H9 (cell line): ENCODE measurements at regions not wholly inside any gene's neighbourhood (a gene's known extent, or its start where the extent isn't known, plus 50 kb on each side); places are given as distances from the start of the nearest gene placed in this dataset.

Experiments used
- DNase-seq: peaks from one replicate; pipeline ENCODE4 v3.0.0-alpha.2; 2017
- H2AFZ ChIP-seq: one replicate; pipeline ENCODE4 v1.6.1; 2013; ENCODE audit warnings: mild to moderate bottlenecking, low read length, control low read depth, moderate library complexity
- H2AK5ac ChIP-seq: 2 replicates; pipeline ENCODE4 v1.6.1; 2013; ENCODE audit warnings: low read length, control low read depth, mixed read lengths; ENCODE audit not compliant: insufficient read length
- H2BK120ac ChIP-seq: one replicate; pipeline ENCODE4 v1.6.1; 2013; ENCODE audit warnings: low read depth, mild to moderate bottlenecking, low read length, control low read depth, inconsistent platforms; ENCODE audit not compliant: poor library complexity, severe bottlenecking
- H2BK12ac ChIP-seq: 2 replicates; pipeline ENCODE4 v1.6.1; 2013; ENCODE audit warnings: low read length, control low read depth, mixed read lengths, low read depth; ENCODE audit not compliant: insufficient read length
- H2BK15ac ChIP-seq: 2 replicates; pipeline ENCODE4 v1.6.1; 2013; ENCODE audit warnings: low read depth, low read length, control low read depth
- H2BK20ac ChIP-seq: one replicate; pipeline ENCODE4 v1.6.1; 2013; ENCODE audit warnings: low read depth, mild to moderate bottlenecking, low read length, control low read depth, inconsistent platforms; ENCODE audit not compliant: poor library complexity, severe bottlenecking
- H2BK5ac ChIP-seq: 2 replicates; pipeline ENCODE4 v1.6.1; 2013; ENCODE audit warnings: low read length, control low read depth, mixed read lengths; ENCODE audit not compliant: insufficient read length
- H3K14ac ChIP-seq: 2 replicates; pipeline ENCODE4 v1.6.1; 2013; ENCODE audit warnings: low read length, control low read depth; ENCODE audit not compliant: insufficient read depth
- H3K18ac ChIP-seq: 2 replicates; pipeline ENCODE4 v1.6.1; 2013; ENCODE audit warnings: low read depth, mild to moderate bottlenecking, mixed read lengths, low read length, control low read depth; ENCODE audit not compliant: insufficient read length
- H3K23ac ChIP-seq: 2 replicates; pipeline ENCODE4 v1.6.1; 2013; ENCODE audit warnings: low read length, control low read depth, mixed read lengths, low read depth; ENCODE audit not compliant: insufficient read length
- H3K23me2 ChIP-seq: 2 replicates; pipeline ENCODE4 v1.6.1; 2013; ENCODE audit warnings: low read depth, mild to moderate bottlenecking, mixed read lengths, low read length, control low read depth; ENCODE audit not compliant: insufficient read length, poor library complexity, severe bottlenecking
- H3K27ac ChIP-seq: 2 replicates; pipeline ENCODE4 v1.5.1; 2013; ENCODE audit warnings: low read length, control low read depth, mixed read lengths, low read depth; ENCODE audit not compliant: insufficient read length
- H3K27me3 ChIP-seq: 2 replicates; pipeline ENCODE4 v1.6.1; 2013; ENCODE audit warnings: low read length, control low read depth, inconsistent platforms; ENCODE audit not compliant: insufficient read depth
- H3K4ac ChIP-seq: 2 replicates; pipeline ENCODE4 v1.6.1; 2013; ENCODE audit warnings: low read depth, mild to moderate bottlenecking, control low read depth, inconsistent platforms, low read length, moderate library complexity
- H3K4me1 ChIP-seq: 2 replicates; pipeline ENCODE4 v1.6.1; 2013; ENCODE audit warnings: low read length, control low read depth, inconsistent platforms; ENCODE audit not compliant: insufficient read depth
- H3K4me2 ChIP-seq: 2 replicates; pipeline ENCODE4 v1.6.1; 2013; ENCODE audit warnings: low read length, control low read depth, mixed read lengths; ENCODE audit not compliant: insufficient read length, insufficient read depth
- H3K56ac ChIP-seq: 2 replicates; pipeline ENCODE4 v1.6.1; 2013; ENCODE audit warnings: low read depth, mild to moderate bottlenecking, mixed read lengths, low read length, control low read depth; ENCODE audit not compliant: insufficient read length
- H3K79me1 ChIP-seq: 2 replicates; pipeline ENCODE4 v1.6.1; 2013; ENCODE audit warnings: low read depth, mild to moderate bottlenecking, moderate library complexity, low read length, control low read depth, inconsistent platforms; ENCODE audit not compliant: insufficient read depth, poor library complexity, severe bottlenecking
- H3K79me2 ChIP-seq: 2 replicates; pipeline ENCODE4 v1.6.1; 2013; ENCODE audit warnings: low read length, control low read depth, inconsistent platforms; ENCODE audit not compliant: insufficient read depth
- H3K9ac ChIP-seq: 2 replicates; pipeline ENCODE4 v1.6.1; 2013; ENCODE audit warnings: low read length, control low read depth, mixed read lengths; ENCODE audit not compliant: insufficient read length; ENCODE audit errors: extremely low read depth
- H3K9me3 ChIP-seq: one replicate; pipeline ENCODE4 v1.6.1; 2013; ENCODE audit warnings: low read depth, low read length, inconsistent platforms; ENCODE audit not compliant: control insufficient read depth
- H3T11ph ChIP-seq: one replicate; pipeline ENCODE4 v1.6.1; 2013; ENCODE audit warnings: mild to moderate bottlenecking, low read length, control low read depth, inconsistent platforms
- H4K20me1 ChIP-seq: one replicate; pipeline ENCODE4 v1.6.1; 2013; ENCODE audit not compliant: control insufficient read depth, insufficient read length, insufficient read depth
- H4K5ac ChIP-seq: 2 replicates; pipeline ENCODE4 v1.6.1; 2013; ENCODE audit warnings: low read depth, mild to moderate bottlenecking, mixed read lengths, low read length, control low read depth; ENCODE audit not compliant: insufficient read length
- H4K8ac ChIP-seq: replicated peaks from 2 replicates; pipeline ENCODE4 v1.6.1; 2013; ENCODE audit warnings: low read length, control low read depth, mixed read lengths, low read depth; ENCODE audit not compliant: insufficient read length
- H4K91ac ChIP-seq: 2 replicates; pipeline ENCODE4 v1.6.1; 2013; ENCODE audit warnings: low read depth, mild to moderate bottlenecking, moderate library complexity, mixed read lengths, low read length, control low read depth; ENCODE audit not compliant: insufficient read length
- H3K27ac Mint-ChIP-seq, 3 experiments: 2 replicates in 2 of 3; 3 replicates in 1 of 3; pipeline ENCODE4 v1.8.0; 2020 to 2021; ENCODE audit warnings: mixed read lengths in 3 of 3, mild to moderate bottlenecking in 1 of 3, moderate library complexity in 1 of 3
- H3K27me3 Mint-ChIP-seq: 2 replicates; pipeline ENCODE4 v1.8.0; 2021; ENCODE audit warnings: low read depth, mild to moderate bottlenecking, moderate library complexity, mixed read lengths
- H3K36me3 Mint-ChIP-seq, 3 experiments: 2 replicates in 2 of 3; 3 replicates in 1 of 3; pipeline ENCODE4 v1.8.0; 2020 to 2021; ENCODE audit warnings: low read depth in 3 of 3, mixed read lengths in 3 of 3; ENCODE audit not compliant: insufficient read depth in 1 of 3
- H3K4me1 Mint-ChIP-seq, 2 experiments: 2 replicates each; pipeline ENCODE4 v1.8.0; 2020; ENCODE audit warnings: mixed read lengths in 2 of 2
- H3K4me3 Mint-ChIP-seq, 2 experiments: 2 replicates in 1 of 2; 3 replicates in 1 of 2; pipeline ENCODE4 v1.8.0; 2020 to 2021; ENCODE audit warnings: mild to moderate bottlenecking in 2 of 2, mixed read lengths in 2 of 2, moderate library complexity in 1 of 2
- H3K9me3 Mint-ChIP-seq, 2 experiments: 2 replicates in 1 of 2; 3 replicates in 1 of 2; pipeline ENCODE4 v1.8.0; 2020; ENCODE audit warnings: mild to moderate bottlenecking in 2 of 2, mixed read lengths in 2 of 2, moderate library complexity in 1 of 2
- WGBS: extraction: QIAGEN DNeasy Blood & Tissue Kit; methylation state at CpG from one replicate; pipeline ENCODE4 v1.1.7; 2013; ENCODE audit warnings: missing lambda C conversion rate, low lambda C conversion rate, mixed read lengths; ENCODE audit not compliant: insufficient read length; ENCODE audit errors: extremely low coverage; 5-methylcytosine and 5-hydroxymethylcytosine counted together
- TF ChIP-seq, protein P1 (sequence below): fragments of 200-600 bp; sonication (generic); conservative IDR thresholded peaks from 3 replicates; pipeline ENCODE4 v1.8.0; 2021; ENCODE audit warnings: antibody characterized with exemption, mild to moderate bottlenecking

DNA sequence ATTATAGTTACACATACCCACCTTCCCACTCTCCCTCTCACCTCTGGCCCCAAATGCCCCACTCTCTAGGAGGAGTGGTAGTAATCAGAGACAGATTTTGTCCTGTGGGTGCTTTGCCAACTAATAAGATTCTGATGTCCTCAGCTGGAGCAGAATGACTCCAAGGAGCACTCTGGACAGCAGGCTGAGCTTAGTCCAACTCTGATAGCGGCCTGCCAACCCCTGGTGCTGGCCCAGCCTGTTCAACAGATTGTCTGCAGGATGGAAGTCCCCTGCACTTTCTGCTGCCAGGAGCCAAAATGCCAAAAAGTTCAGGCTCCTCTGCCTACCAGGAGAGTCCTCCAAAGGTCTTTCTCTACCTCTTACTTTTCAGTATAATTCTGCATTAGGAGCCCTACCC is 160.5 kb upstream of the UMPS start:
- Histone ChIP-seq H2BK120ac (no peak overlapping the region), H4K8ac (no peak overlapping the region), H3K9me3 (no peaks in the 10 kb centered on the region), H3K79me2 (no peaks in the 10 kb centered on the region), H3K4me2 (no peak overlapping the region), H3K4me1 (no peaks in the 10 kb centered on the region), H2AFZ (no peak overlapping the region), H4K91ac (no peak overlapping the region), H3K23me2 (no peaks in the 10 kb centered on the region), H2BK20ac (no peak overlapping the region), H3K79me1 (no peaks in the 10 kb centered on the region), H2BK15ac (no peak overlapping the region), H3K18ac (no peak overlapping the region), H2BK5ac (no peak overlapping the region), H2AK5ac (no peak overlapping the region), H3K14ac (no peak overlapping the region), H3K27me3 (no peaks in the 10 kb centered on the region), H3K4ac (no peak overlapping the region), H4K5ac (no peak overlapping the region), H2BK12ac (no peak overlapping the region), H3T11ph (no peak overlapping the region), H3K23ac (no peak overlapping the region), H3K56ac (no peak overlapping the region), H4K20me1 (no peaks in the 10 kb centered on the region), H3K9ac (no peak overlapping the region), H3K27ac (no peak overlapping the region)
- no peak for DNase-seq
- H3K4me1 Mint-ChIP-seq, result peaks cover 3 to 7% of the 10 kb centered on the region in 2 experiments
- H3K36me3 Mint-ChIP-seq, result no peaks in the 10 kb centered on the region
- no peak overlapping the region for H3K4me3 Mint-ChIP-seq
- peaks cover 4% of the 10 kb centered on the region for H3K27me3 Mint-ChIP-seq
- no peaks in the 10 kb centered on the region; a peak in 1 of 5 replicates for H3K9me3 Mint-ChIP-seq
- no peak overlapping the region for H3K27ac Mint-ChIP-seq
- WGBS, result no CpG with 5 or more reads among the region's 1 CpG
- TF ChIP-seq, protein P1, sequence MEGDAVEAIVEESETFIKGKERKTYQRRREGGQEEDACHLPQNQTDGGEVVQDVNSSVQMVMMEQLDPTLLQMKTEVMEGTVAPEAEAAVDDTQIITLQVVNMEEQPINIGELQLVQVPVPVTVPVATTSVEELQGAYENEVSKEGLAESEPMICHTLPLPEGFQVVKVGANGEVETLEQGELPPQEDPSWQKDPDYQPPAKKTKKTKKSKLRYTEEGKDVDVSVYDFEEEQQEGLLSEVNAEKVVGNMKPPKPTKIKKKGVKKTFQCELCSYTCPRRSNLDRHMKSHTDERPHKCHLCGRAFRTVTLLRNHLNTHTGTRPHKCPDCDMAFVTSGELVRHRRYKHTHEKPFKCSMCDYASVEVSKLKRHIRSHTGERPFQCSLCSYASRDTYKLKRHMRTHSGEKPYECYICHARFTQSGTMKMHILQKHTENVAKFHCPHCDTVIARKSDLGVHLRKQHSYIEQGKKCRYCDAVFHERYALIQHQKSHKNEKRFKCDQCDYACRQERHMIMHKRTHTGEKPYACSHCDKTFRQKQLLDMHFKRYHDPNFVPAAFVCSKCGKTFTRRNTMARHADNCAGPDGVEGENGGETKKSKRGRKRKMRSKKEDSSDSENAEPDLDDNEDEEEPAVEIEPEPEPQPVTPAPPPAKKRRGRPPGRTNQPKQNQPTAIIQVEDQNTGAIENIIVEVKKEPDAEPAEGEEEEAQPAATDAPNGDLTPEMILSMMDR, result no peak
